Mucosa of descending colon (tissue), 3 donors: ENCODE measurements at regions not wholly inside any gene's neighbourhood (a gene's known extent, or its start where the extent isn't known, plus 50 kb on each side); places are given as distances from the start of the nearest gene placed in this dataset.

Experiments
- ATAC-seq: fragments of 200-7000 bp; cut with Tn5 transposase; one replicate; pipeline ENCODE4 v1.9.1; 2020; ENCODE audit warnings: mild to moderate bottlenecking, moderate library complexity
- DNase-seq, 3 donors: peaks; one replicate each; pipeline ENCODE4 v3.0.0-alpha.2; 2020
- H3K36me3 ChIP-seq: fragments of 200-600 bp; one replicate; pipeline ENCODE4 v1.8.0; 2021; ENCODE audit warnings: low read depth, mild to moderate bottlenecking
- H3K4me1 ChIP-seq: fragments of 200-600 bp; one replicate; pipeline ENCODE4 v1.8.0; 2021; ENCODE audit warnings: low read depth, mild to moderate bottlenecking
- H3K4me3 ChIP-seq: fragments of 200-600 bp; one replicate; pipeline ENCODE4 v1.8.0; 2021; ENCODE audit warnings: mild to moderate bottlenecking
- H3K9me3 ChIP-seq: fragments of 200-600 bp; one replicate; pipeline ENCODE4 v1.8.0; 2021; ENCODE audit warnings: mild to moderate bottlenecking
- CTCF ChIP-seq: fragments of 200-600 bp; IDR thresholded peaks from one replicate; pipeline ENCODE4 v1.8.0; 2022; ENCODE audit warnings: antibody characterized with exemption, mild to moderate bottlenecking
- intact Hi-C, 2 donors: fragments of 100-400 bp; cut with DNase I in 1 of 2; cut with micrococcal nuclease in 1 of 2; formaldehyde crosslinking; loops; one replicate each; pipeline versions ENCODE4 v1.11.0 to v1.11.1; 2022; cut with DNase I, micrococcal nuclease
- donor health status: DM: no; HTN: no; CAD: no; lungs with moderate emphysema.
- donor health status: DM: no; HTN: no; CAD: no.
- donor health status: DM: no; HTN: yes; CAD: no.

GRCh38 chr12:46711756-46712155 lies 114.0 kb downstream of the SLC38A4 start:
- intact Hi-C loops, result no loop called here
- no peaks in the 10 kb centered on the region for H3K36me3 ChIP-seq
- no peaks in the 10 kb centered on the region for H3K9me3 ChIP-seq
- no peak for TF ChIP-seq CTCF
- ATAC-seq, result no peak
- DNase-seq, result no peak
- no peaks in the 10 kb centered on the region for H3K4me1 ChIP-seq
- no peak overlapping the region for H3K4me3 ChIP-seq

- no peak for TF ChIP-seq CTCF
- no peak overlapping the region for H3K4me3 ChIP-seq
- DNase-seq (no peak), ATAC-seq (no peak)
- H3K36me3 ChIP-seq, result no peaks in the 10 kb centered on the region
- H3K4me1 ChIP-seq, result no peaks in the 10 kb centered on the region
- intact Hi-C loops, result no loop called here
- H3K9me3 ChIP-seq, result no peaks in the 10 kb centered on the region
Observed at GRCh38 chr12:46710125-46710743, 115.6 kb downstream of the SLC38A4 start.

GRCh38 chr12:46702581-46703344 lies 123.0 kb downstream of the SLC38A4 start:
- no peak for TF ChIP-seq CTCF
- H3K9me3 ChIP-seq, result peaks cover 3% of the 10 kb centered on the region
- intact Hi-C loops, result no loop called here
- no peak overlapping the region for H3K4me3 ChIP-seq
- no peak for ATAC-seq
- peak in 1 of 3 donors; percentile 6 for DNase-seq
- no peaks in the 10 kb centered on the region for H3K36me3 ChIP-seq
- no peaks in the 10 kb centered on the region for H3K4me1 ChIP-seq

- peaks cover 5% of the 10 kb centered on the region for H3K9me3 ChIP-seq
- H3K36me3 ChIP-seq, result no peaks in the 10 kb centered on the region
- H3K4me1 ChIP-seq, result no peaks in the 10 kb centered on the region
- no peak overlapping the region for H3K4me3 ChIP-seq
- TF ChIP-seq CTCF, result no peak
- DNase-seq (no peak), ATAC-seq (no peak)
- intact Hi-C loops, result no loop called here
Observed at GRCh38 chr12:46701356-46701755, 124.4 kb downstream of the SLC38A4 start.

- Histone ChIP-seq H3K4me3 (no peak overlapping the region), H3K4me1 (no peaks in the 10 kb centered on the region), H3K9me3 (peaks cover 5% of the 10 kb centered on the region), H3K36me3 (no peaks in the 10 kb centered on the region)
- ATAC-seq (no peak), DNase-seq (no peak)
- intact Hi-C loops, result no loop called here
- TF ChIP-seq CTCF, result no peak
Observed at GRCh38 chr12:46699986-46700385, 125.8 kb downstream of the SLC38A4 start.
